Midbrain (tissue), 1 donor: ENCODE measurements at regions not wholly inside any gene's neighbourhood (a gene's known extent, or its start where the extent isn't known, plus 50 kb on each side); places are given as distances from the start of the nearest gene placed in this dataset.

Experiments used
- DNase-seq: peaks from one replicate; lab custom pipeline; 2025; lab: John Stamatoyannopoulos, UW

DNA sequence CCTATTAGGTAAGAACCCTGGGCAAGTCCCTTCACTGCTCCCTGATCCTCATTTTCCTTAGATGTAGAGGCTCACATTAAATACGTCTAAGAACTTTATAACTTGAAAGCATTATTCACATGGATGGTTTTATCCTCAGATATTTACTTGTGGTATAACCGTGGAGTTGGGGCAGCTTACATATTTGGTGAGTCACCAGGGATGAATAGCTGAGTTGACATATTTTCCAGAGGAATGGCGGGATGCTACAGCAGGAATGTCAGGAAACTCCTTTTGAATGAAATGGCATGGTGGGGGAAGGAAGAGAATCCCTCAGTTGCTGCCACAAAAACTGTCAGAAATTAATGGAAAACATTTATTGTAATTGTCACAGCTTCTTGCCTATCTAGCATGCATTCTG, 165.3 kb upstream of the RPS6KA3 start:
- no peak for DNase-seq

DNA sequence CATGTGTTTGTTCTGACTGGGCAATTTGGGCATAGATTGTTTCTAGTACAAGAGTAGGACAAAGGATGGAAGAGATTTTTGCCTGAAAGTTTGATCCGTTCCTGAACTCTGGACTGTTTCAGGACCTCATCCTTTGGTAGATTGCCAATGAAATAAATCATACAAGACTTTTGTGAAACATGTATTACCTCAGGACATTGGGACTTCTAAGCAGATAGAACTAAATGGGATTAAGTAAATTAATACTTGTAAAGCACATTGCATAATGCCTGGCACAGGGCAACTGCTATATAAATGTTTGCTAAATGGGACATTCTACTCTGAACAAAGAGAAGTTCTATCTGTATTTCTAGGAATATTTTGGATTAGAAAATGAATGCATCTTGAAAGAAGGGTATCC, 164.8 kb upstream of the RPS6KA3 start:
- DNase-seq, result no peak

DNA sequence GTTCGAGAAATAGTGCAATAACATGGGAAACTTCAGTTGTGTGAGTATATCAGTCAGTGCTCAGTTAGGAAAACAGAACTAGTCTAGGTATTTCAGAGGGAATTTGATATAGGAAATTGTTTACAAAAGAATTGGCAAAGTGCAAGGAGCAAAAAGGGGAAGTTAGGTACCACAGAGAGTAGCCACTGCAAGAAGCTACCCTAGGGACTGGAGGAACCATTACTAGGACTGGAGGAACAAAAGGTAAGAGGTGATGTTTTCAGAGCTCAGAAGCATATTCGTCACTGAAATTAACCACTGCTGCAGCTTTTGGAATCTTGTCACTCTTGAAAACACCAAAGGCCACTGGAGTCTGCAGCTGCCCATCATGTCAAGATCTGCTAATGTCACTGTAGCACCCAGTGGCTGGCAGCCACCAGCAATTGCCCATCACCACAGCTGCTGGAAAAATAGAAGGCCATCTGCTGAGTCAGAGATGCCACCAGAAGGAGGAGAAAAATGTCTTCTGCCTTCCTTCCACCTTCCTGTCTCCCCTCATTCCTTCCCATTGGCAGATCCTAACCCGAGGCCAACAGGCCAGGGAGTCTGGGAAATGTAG, 160.6 kb upstream of the RPS6KA3 start:
- DNase-seq, result no peak

DNA sequence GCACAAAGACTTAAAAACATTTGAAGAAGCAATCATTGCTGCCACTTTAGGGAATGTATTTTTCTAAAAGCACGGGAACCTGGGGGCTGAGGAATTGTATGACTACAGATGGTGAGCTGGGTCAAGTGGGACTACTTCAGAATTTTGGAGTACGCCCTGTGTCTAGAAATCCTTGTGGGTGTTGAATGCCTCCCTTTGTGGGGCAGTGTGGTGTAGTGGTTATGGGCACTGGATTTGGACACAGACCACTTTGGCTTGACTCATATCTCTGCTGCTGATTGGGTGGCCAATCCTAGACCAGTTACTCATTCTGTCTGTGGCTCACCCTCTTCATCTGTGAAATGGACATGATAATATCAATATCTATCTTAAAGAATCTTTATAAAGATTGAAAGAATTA, 155.0 kb upstream of the RPS6KA3 start:
- no peak for DNase-seq

DNA sequence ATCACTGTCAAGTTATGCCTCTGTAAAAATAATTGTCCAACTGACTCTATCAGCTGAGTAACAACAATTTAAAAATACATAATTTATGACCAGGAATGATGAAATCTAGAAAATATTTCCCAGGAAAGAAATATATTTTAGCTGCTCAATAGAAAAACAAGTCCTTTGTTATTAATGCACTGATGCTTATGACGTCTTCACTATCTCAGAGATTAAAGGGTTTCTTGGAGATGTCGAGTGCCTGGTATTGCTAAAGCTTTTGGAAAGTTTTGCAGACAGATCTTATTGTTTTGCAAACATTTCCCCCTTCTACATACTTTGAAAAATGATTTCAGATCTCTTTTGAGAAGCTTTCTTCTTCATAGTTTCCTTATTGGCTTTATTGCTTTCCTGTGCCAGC, 154.6 kb upstream of the RPS6KA3 start:
- DNase-seq, result no peak

DNA sequence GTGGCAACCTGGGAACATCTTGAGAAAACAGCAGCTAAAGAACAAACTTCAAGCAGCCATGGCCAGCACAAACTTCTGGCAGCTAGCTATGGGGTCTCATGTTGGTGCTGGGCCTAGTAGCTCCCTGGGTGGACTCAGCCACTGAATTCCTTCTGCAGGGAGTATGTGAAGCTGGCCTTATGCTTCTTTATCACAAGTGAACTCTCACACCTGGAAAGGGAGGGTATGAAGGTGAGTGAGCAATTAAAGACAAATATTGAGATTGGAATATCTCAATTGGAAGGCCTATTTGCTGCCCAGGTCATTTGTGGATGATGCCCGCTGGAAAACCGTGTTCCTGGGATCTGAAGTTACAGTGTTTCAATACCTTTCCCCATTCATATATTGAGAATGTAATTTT, 153.3 kb upstream of the RPS6KA3 start:
- DNase-seq, result no peak

DNA sequence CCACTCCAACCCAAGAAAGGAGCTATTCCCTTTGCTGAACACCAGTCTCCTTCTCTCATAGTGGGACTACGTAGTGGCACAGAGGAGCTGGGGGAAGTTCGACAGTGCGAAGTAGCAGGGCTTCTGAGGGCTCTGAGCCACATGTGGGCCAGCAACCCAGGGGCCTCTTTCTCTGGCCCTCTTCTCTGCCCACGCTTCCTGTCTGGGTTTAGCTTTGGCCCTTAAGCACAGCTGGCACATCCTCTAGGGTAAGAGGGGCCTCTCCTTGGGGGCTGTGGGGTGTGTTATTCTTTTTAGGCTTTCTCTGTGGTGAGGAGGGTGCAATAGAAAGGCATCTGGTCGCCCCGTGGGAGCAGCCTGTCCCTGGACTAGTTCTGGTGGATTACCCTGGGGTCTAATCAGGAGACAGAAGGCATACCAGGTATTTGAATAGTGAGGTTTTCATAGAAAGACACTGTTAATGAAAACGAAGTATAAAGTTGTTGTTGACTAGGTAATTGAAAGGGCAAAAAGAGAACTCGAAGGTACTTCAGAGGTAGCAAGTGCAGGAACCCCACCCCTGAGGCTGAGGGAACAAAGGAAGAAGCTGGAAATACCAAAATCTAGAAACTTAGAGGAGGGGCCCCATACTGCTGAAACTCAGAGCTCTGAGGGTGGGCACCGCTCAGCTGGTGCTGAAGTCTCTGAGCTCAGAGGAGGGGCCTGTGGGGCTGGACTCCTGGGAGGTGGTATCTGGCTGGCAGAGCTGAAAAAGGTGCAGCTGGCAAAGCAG, 151.9 kb upstream of the RPS6KA3 start:
- DNase-seq, result no peak

DNA sequence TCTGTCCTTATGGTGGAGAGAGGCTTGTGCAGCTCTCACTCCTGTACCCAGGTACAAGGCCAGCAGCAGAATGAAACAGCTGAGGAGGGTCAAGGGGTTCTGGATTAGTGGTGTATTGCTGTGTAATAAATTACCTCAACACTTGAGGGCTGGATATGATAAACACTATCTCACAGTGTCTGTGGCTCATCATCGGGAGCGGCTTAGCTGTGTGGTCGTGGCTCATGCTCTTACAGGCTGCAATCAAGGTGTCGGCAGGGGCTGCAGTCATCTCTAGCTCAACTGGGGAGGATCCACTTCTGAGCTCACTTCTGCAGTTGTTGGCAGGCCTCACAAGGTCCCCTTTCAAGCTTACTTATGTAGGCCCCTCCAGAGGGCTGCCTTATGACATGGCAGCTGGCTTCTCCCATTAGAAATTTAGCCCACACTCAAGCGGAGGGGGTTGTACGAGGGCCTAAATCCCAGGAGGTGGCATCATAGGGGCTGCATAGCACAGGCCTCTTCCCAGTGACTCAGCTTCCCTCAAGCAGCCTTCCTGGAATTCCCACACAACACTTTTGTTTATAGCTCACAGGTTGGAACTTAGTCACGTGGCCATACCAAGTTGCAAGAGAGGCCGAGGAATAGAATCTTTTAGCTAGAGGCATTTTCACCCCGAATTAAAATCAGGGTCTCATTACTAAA, 148.2 kb upstream of the RPS6KA3 start:
- no peak for DNase-seq

DNA sequence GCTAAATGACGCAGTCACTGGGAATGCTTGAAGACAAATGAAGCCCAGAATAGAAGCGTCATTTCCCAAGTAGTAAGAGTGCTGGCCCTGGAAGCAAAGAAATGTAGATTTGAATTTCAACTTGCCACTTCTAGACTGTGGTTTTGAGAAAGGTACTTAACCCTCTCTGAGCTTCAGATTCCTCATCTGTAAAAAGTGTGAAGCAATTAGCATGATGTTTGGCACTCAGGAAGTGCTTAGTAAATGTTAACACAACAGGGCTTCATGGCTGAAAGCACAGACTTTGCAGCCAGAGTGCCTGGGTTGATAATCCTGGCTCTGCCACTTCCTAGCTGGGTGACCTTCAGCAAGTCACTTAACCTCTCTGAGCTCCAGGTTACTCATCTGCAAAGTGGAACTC, 147.4 kb upstream of the RPS6KA3 start:
- DNase-seq, result no peak

DNA sequence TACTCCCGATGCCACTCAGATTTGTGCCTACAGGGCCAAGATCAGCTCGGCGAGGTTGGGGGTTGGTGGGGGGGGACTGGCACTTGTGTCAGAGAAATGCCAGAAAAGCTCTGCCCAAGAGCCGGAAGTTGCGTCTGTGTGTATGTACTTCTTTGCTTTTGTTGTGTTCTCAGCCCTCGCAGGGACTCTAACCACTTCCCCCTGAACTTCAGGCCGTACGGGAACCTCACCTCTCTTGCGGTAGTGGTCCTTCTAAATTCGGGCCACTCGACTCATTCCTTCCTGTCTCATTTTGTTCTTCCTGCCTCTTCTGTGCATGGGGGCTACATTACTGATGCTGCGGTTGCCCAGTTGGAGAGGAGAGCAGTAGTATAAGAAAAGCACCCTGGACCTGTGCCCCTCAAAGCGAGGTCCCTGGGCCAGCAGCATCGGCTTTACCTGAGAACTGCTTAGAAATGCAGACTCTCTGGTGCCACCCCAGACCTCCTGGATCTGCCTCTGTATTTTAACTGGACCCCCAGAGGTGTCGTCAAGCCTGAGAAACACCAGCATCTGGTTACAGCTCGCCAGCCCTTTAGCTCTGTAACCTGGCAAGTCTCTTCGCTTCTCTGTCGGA, 146.3 kb upstream of the RPS6KA3 start:
- no peak for DNase-seq

DNA sequence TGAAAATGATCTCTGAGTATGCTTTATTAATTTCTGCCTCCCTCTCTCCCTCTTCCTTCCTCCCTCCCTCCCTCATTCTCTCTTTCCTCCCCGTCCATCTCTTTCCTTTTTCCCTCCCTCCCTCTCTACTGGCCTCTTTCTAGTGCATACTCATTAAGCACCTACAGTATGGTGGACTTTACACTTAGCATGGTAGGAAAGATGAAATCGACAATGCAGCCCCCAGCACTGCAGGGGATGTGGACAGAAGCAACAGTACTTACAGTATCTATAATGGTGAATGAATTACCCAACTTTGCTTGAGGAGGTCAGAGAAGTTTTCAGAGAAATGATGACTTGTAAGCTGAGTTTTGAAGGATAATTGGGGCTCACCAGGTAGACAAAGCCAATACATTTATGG, 143.8 kb upstream of the RPS6KA3 start:
- DNase-seq, result no peak

DNA sequence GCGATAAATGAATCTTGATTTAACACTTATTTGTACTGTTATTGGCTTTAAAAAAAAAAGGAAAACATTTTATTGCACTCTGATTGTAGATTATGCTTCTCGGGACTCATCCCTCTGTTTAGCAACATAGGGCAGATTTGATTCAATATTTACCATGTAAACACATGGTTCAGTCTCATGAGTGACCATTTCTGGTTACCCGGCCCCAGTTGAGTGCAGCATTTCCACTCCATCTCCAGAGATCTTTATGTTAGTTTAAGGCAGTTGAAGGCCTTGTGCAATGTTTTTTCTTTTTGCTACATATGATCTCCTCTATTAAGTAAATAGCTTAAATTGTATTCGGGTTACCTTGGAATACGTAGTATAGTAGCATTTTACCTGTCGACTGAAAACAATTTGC, 143.3 kb upstream of the RPS6KA3 start:
- DNase-seq, result no peak

DNA sequence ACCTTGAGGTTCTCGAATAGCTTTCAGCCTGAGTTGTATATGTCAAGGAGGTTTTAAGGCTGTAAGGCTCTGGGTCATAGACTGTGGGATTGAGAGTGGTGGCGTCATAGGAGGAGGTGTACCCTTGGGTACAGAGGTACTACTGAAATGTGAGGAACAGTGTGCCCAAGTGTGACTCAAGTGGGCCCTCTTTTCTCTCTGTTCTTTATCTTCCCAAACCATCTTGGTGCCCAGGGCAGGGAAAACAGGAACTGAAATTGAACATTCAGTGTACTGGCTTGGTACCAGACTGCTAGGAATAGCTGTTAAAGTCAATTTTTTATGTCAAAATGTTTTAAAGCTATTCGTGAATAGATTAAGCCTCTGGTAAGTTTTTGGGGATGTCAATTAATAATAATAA, 136.2 kb upstream of the RPS6KA3 start:
- DNase-seq, result no peak

DNA sequence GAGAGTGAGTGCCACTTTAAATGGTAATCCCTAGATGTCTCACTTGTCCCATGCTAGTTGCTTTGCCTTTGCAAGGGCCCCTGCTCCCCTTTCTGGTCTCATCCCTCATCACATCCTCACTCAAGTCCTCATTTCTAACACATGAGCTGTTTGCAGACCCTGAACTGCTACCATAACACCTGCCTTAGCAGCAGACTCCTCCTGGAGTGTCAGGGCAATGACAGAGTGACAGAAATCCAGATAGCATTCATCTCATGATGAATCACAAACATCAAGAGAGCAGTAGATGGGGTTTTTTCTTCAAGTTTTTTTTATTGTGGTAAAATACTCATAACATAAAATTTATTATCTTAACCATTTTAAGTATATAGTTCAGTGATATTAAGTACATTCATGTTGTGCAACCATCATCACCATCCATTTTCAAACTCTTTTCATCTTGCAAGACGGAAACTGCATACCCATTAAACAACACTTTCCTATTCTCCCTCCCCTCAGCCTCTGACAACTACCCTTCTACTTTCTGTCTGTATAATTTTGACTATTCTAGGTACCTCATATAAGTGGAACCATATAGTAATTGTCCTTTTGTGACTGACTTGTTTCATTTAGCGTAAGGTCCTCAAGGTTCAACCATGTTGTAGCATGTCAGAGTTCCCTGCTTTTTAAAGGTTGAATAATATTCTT, 133.2 kb upstream of the RPS6KA3 start:
- no peak for DNase-seq

DNA sequence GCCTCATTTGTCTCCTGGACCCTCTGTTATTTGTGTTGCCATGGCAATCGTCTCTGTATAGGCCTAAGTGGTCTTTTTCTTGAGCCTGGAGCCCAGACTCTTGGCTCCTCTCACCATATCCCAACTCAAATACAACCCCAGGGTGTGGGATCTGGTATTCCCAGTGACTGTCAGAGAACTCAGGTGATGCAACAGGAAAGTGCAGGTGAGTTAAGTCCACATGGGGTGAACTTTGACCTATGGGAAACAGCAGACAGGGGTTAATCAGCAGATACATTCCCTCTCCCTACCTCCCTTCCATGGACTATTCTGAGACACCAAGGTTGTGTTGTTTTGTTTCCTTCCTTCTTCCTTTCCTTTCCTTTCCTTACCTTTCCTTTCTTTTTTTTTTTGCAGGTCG, 130.9 kb upstream of the RPS6KA3 start:
- DNase-seq, result no peak

DNA sequence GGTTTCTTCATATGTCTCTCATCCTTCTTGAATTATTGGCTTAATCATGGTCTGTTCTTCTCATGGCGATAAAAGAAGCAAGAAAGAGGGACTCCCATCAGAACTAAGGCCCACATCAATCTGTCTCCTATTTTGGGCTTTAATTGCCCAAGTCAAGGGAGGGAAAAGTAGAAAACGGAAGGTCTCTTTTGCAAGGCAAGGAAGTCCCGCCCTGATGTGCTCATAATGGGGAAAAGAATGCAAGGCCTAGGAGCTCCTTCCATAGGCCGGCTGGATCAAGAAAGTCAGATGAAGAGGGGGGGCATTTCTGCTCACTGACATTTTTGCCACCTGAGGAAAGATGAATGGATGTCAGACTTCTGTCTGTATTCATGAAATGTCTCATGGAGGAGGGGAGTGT, 127.7 kb upstream of the RPS6KA3 start:
- DNase-seq, result no peak

DNA sequence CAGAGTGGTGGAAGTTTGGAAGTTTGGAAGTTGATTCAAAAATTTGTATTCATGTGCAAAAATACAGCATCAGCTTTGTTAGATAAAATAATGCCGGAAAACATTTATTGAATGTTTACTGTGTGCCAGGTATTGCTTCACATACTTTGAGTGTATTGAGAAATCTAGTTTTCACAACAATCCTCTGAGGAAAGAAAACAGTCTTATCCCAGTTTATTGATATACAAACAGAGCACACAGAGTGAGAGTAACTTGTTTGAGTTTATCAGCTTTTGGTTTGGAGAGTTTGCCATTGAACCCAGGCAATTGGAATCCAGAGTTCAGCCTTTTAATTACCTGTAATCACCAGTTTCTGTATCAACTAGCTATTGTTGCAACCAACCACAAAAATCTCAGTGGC, 127.2 kb upstream of the RPS6KA3 start:
- DNase-seq, result no peak

DNA sequence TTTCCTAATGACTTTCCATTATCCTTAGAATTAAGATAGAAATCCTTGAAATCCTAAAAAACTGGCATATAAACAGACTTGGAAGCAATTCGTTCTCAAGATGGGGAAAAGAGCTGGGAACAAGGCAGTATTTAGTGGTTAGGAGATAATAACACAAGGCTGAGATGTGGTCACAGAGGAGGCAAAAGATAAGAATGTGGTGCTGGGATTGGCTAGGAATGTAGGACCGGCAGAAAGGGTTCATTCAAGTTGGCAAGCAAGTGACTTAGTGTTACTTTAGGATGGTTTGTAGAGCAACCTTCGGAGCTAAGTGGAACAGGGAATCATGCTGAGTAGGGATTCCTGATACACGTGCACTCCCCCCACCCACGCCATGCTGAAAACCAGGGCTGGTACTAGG, 121.9 kb upstream of the RPS6KA3 start:
- DNase-seq, result no peak

DNA sequence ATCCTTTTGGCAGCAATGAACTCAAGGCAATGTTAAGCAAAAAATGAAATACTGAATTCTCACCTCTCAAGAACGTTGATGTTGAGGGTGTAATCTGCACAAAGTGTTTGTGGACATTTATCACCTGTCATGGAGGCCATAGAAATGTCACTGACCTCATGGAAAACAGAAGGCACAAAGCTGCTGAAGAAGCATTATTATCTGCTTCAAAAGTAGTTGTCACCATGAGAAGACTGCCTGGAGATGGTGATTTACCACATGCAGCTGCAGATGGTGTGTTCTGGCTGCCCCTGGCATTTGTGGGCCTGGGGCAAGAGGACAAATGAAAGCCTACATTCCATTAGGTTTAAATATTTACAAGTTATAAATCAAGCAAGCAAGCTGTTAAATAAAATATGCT, 116.8 kb upstream of the RPS6KA3 start:
- DNase-seq, result no peak

DNA sequence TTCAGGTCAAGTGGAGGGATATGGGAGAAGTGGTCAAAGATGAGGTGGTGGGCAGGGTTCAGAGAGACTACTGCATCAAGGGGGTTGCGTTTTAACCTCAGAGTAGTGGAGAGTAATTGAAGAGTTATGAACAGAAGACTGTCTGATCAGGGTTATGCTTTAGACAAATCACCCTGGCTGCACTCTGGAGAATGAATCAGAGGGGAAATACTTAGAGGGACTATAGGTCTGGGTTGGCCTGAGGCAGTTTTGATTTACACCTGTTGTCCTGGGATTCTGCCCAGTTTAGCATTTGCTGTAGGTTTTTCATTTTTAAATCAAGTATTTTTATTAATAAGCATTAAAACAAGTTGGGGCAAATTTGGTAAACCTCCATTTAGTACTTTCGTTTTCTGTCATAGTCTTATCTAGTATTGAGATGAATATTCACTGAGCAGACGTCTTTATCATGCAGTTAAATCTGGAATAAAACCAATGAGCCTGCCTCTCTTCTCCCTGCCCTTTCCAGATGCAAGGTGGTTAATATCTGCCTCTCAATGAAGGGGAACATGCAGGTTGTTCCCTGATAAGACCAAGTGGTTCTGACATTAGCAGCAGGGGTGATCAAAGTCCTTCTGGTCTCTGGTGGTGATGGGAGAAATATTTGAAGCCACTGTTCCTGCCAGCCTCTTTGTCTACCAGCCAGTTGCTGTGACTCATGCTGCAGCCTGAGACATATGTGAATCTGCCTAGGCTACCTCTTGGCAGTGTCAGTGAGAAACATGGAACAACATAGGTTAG, 116.0 kb upstream of the RPS6KA3 start:
- DNase-seq, result no peak

DNA sequence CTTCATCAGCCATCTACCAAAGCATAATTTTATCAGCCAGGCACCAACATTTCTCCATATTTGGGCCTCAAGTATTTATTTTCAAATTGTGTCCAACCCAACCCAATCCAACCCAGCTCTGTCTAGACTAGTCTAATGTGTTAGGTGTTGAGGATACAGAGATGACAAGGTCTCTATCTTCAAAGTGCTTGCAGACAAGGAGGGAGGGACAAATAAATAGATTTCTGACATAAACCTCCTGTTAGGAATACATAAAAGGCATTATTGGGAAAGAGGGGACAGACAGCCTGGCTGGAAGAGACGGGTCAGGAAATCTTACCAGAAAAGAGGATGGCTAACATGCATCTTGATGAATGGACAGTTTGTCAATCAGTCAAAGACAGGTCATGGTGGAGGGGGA, 115.4 kb upstream of the RPS6KA3 start:
- DNase-seq, result no peak
